ENCODE measurements at regions not wholly inside any gene's neighbourhood (a gene's known extent, or its start where the extent isn't known, plus 50 kb on each side); places are given as distances from the start of the nearest gene placed in this dataset.
"Not testable (repeated sequence)": the region's sequence is repeated elsewhere in the genome, so short reads cannot be mapped to it uniquely, and the experiment has no call there.

DNA sequence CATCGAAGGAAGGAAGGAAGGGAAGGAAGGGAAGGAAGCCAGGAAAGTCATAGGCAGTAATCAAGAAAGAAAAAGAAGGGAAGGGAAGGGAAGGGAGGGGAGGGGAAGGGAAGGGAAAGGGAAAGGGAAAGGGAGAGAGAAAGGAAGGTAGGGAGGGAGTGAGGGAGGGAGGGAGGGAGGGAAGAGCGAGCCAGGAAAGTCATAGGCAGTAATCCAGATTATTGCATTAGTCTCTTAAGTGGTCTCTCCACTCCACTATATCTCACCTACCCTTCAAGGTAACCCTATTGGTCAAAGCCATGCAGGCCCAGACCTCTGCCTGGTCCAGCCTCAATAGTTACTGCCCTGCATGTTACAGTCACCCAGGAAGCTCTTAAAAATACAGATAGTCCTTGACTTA lies 106.2 kb upstream of the RAP2B start:
- no peak overlapping the region for H3K4me3 Mint-ChIP-seq
- no peaks in the 10 kb centered on the region for H3K36me3 Mint-ChIP-seq (ENCODE audit: insufficient read depth)
- DNase-seq (no peak), ATAC-seq (no peak)
- no peaks in the 10 kb centered on the region for H3K9me3 Mint-ChIP-seq
- no peaks in the 10 kb centered on the region for H3K4me1 Mint-ChIP-seq (ENCODE audit: low read depth)
- H3K27me3 Mint-ChIP-seq (ENCODE audit: low read depth): no peaks in the 10 kb centered on the region

- not testable (repeated sequence) for H3K4me3 Mint-ChIP-seq; ATAC-seq; H3K36me3 Mint-ChIP-seq (ENCODE audit: insufficient read depth); H3K4me1 Mint-ChIP-seq (ENCODE audit: low read depth); H3K27me3 Mint-ChIP-seq (ENCODE audit: low read depth); DNase-seq; H3K9me3 Mint-ChIP-seq
Observed at GRCh38 chr3:153058031-153058688, 103.9 kb upstream of the RAP2B start.

- Mint-ChIP-seq H3K4me3 (no peak overlapping the region), H3K27me3 (ENCODE audit: low read depth) (no peaks in the 10 kb centered on the region), H3K9me3 (no peaks in the 10 kb centered on the region), H3K36me3 (ENCODE audit: insufficient read depth) (no peaks in the 10 kb centered on the region), H3K4me1 (ENCODE audit: low read depth) (no peaks in the 10 kb centered on the region)
- ATAC-seq (no peak), DNase-seq (no peak)
Observed at GRCh38 chr3:153060346-153060745, 101.7 kb upstream of the RAP2B start.

DNA sequence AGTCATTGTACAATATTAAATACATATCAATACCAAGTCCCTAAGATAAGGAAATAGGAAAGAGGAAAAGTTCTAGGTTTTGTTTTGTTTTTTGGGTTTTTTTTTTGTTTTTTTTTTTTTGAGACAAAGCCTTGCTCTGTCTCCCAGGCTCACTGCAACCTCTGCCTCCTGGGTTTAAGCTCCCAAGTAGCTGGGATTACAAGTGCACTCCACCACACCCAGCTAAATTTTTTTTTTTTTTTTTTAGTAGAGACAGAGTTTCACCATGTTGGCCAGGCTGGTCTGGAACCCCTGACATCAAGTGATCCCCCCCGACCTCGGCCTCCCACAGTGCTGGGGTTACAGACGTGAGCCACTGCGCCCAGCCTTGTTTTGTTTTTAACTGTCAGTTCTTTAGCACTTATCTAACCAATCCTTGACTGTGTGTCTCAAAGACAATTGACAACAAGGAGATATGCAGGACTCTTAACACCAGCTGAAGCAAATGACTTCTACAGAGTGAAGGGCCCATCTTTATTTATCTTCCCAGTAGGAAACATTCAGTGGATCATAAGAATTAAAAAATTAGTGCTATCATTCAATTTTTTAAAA lies 100.0 kb upstream of the RAP2B start:
- Mint-ChIP-seq H3K27me3 (ENCODE audit: low read depth) (no peaks in the 10 kb centered on the region), H3K4me3 (no peak overlapping the region), H3K9me3 (no peaks in the 10 kb centered on the region), H3K4me1 (ENCODE audit: low read depth) (no peaks in the 10 kb centered on the region), H3K36me3 (ENCODE audit: insufficient read depth) (no peaks in the 10 kb centered on the region)
- ATAC-seq (no peak), DNase-seq (no peak)

DNA sequence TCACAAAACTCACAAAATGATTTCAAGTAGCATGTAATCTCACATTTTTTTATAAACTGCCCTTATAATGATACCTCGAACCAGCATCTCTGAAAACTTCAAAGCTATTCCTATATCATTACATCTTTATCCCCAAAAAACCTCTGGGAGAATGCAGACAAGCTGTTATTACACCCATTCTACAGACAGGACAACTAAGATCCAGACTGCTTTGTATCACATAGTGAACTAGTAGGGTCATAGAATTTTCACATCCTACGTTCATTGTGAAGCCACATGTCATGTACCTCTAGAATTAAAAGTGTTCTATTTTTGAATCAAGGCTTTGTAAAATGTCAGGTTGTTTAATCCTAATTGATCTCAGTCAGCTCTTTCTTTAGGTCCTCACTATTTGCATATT lies 98.7 kb upstream of the RAP2B start:
- no peaks in the 10 kb centered on the region for H3K9me3 Mint-ChIP-seq
- H3K4me1 Mint-ChIP-seq (ENCODE audit: low read depth): no peaks in the 10 kb centered on the region
- ATAC-seq: no peak
- H3K27me3 Mint-ChIP-seq (ENCODE audit: low read depth): peaks cover 5% of the 10 kb centered on the region
- H3K36me3 Mint-ChIP-seq (ENCODE audit: insufficient read depth): no peaks in the 10 kb centered on the region
- no peak for DNase-seq
- no peak overlapping the region for H3K4me3 Mint-ChIP-seq

DNA sequence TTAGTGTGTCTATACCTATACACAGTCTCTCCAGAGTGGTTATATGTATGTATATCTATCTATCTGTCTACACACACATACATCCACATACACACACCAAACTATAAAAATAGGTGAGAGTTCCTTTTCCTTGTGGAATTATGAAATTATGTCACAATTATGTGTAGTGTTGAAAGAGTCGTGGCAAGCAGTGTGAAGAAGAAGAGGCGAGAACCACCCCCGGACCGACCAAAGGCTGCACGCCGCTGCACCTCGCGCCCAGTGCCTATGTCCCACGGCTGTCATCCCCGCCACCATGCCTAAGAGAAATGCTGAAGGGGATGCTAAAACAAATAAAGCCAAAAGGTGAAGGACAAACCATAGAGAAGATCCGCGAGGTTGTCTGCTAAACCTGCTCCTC lies 95.0 kb upstream of the RAP2B start:
- DNase-seq (no peak), ATAC-seq (no peak)
- H3K36me3 Mint-ChIP-seq (ENCODE audit: insufficient read depth): no peaks in the 10 kb centered on the region
- peaks cover 8% of the 10 kb centered on the region for H3K27me3 Mint-ChIP-seq (ENCODE audit: low read depth)
- no peak overlapping the region for H3K4me3 Mint-ChIP-seq
- H3K9me3 Mint-ChIP-seq: no peaks in the 10 kb centered on the region
- H3K4me1 Mint-ChIP-seq (ENCODE audit: low read depth): no peaks in the 10 kb centered on the region

DNA sequence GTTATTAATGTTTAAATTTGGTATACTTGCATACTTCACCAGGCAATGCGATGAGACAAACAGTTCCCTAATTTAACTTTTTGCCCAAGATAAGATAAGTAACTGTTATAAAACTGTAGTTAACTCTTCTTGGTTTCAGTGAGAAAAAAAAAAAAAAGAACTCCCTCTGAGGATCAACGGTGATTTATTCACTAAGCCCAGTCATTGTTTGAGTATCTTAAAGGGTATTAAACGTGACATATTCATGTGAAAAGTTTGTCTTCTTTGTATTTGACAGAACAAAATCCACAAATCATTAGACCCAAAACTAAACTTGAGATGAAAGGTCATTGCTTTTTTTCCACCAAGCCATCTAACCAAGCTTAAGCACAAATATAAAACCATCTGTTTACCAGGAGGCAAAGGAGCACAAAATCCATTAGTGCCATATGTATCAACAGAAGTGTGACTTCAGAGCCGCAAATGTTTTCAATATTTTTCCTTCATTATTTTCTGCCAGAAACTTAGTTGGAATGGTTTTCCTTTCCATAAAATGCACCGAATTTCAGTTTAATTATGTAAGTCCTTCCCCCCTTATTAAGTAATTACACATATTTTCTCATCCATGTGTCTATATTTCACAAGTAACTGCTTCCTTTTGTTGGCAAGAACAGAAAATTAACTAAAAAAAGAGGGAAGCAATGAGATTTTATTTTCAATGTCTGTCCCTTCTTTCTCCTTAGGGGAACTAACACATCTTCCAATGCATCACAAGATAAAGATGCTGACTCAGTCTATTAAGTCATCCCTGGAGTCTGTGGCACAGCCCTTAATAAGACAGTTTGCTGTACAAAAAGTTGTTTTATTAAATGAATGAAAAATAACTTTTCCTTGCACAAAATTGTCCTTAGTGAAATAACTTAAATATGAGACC lies 92.2 kb upstream of the RAP2B start:
- no peak for DNase-seq
- no peaks in the 10 kb centered on the region for H3K4me1 Mint-ChIP-seq (ENCODE audit: low read depth)
- no peak overlapping the region for H3K4me3 Mint-ChIP-seq
- H3K27me3 Mint-ChIP-seq (ENCODE audit: low read depth): peaks cover 8% of the 10 kb centered on the region
- no peaks in the 10 kb centered on the region for H3K9me3 Mint-ChIP-seq
- no peaks in the 10 kb centered on the region for H3K36me3 Mint-ChIP-seq (ENCODE audit: insufficient read depth)
- no peak for ATAC-seq

- ATAC-seq: no peak
- Mint-ChIP-seq H3K4me1 (ENCODE audit: low read depth) (no peaks in the 10 kb centered on the region), H3K36me3 (ENCODE audit: insufficient read depth) (no peaks in the 10 kb centered on the region), H3K27me3 (ENCODE audit: low read depth) (peaks cover 8% of the 10 kb centered on the region), H3K9me3 (no peaks in the 10 kb centered on the region), H3K4me3 (no peak overlapping the region)
- DNase-seq: no peak
Observed at GRCh38 chr3:153070511-153070868, 91.5 kb upstream of the RAP2B start.

- H3K36me3 Mint-ChIP-seq (ENCODE audit: insufficient read depth): no peaks in the 10 kb centered on the region
- no peaks in the 10 kb centered on the region for H3K4me1 Mint-ChIP-seq (ENCODE audit: low read depth)
Observed at GRCh38 chr3:153072382-153072781, 89.6 kb upstream of the RAP2B start.

GRCh38 chr3:153072856-153073255 lies 89.2 kb upstream of the RAP2B start:
- H3K27me3 Mint-ChIP-seq (ENCODE audit: low read depth): peaks cover 7% of the 10 kb centered on the region
- DNase-seq (no peak), ATAC-seq (no peak)
- no peaks in the 10 kb centered on the region for H3K4me1 Mint-ChIP-seq (ENCODE audit: low read depth)
- no peaks in the 10 kb centered on the region for H3K9me3 Mint-ChIP-seq
- no peaks in the 10 kb centered on the region for H3K36me3 Mint-ChIP-seq (ENCODE audit: insufficient read depth)
- no peak overlapping the region for H3K4me3 Mint-ChIP-seq

More at GRCh38 chr3:153072382-153072781, 89.6 kb upstream of the RAP2B start:
- Mint-ChIP-seq H3K4me3 (no peak overlapping the region), H3K27me3 (ENCODE audit: low read depth) (peaks cover 8% of the 10 kb centered on the region), H3K9me3 (no peaks in the 10 kb centered on the region)
- no peak for ATAC-seq
- DNase-seq: no peak

DNA sequence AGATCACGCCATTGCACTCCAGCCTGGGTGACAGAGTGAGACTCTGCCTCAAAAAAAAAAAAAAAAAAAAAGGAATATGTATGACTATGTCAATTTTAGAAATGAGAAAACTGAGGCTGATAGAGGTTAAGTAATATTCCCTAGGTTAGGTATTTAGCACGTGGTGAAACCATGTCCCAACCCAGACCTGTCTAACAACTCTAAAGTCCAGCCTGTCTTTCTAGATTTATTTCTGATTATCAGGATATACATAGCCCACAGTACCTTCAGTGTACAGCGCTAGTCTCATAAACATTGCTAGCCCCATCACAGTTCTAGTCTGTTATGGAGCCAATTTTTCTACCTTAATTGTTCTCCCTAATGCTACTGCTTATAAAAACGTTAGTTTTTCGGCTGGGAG lies 88.4 kb upstream of the RAP2B start:
- Mint-ChIP-seq H3K27me3 (ENCODE audit: low read depth) (no peaks in the 10 kb centered on the region), H3K4me1 (ENCODE audit: low read depth) (no peaks in the 10 kb centered on the region), H3K36me3 (ENCODE audit: insufficient read depth) (no peaks in the 10 kb centered on the region), H3K9me3 (no peaks in the 10 kb centered on the region), H3K4me3 (no peak overlapping the region)
- ATAC-seq: no peak
- DNase-seq: no peak

DNA sequence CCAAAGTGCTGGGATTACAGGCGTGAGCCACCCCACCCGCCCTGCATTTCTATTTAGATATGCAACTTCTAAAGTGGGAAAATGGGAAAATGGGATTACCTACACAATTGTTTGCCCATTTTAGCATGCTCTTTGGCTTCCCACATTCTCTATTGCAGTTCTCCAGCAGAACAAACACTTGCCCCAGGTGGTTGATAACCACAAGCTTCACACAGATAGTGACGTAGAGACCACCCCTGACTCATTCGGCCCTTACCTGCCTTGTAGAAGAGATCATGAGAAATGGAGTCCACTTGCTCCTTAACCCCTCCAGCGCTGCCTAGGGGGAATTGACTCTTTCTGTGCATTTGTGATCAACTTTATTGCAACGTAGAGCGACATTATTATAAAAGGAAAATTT lies 83.2 kb upstream of the RAP2B start:
- no peaks in the 10 kb centered on the region for H3K36me3 Mint-ChIP-seq (ENCODE audit: insufficient read depth)
- no peaks in the 10 kb centered on the region for H3K27me3 Mint-ChIP-seq (ENCODE audit: low read depth)
- no peaks in the 10 kb centered on the region for H3K9me3 Mint-ChIP-seq
- no peak overlapping the region for H3K4me3 Mint-ChIP-seq
- no peaks in the 10 kb centered on the region for H3K4me1 Mint-ChIP-seq (ENCODE audit: low read depth)
- ATAC-seq (no peak), DNase-seq (no peak)

DNA sequence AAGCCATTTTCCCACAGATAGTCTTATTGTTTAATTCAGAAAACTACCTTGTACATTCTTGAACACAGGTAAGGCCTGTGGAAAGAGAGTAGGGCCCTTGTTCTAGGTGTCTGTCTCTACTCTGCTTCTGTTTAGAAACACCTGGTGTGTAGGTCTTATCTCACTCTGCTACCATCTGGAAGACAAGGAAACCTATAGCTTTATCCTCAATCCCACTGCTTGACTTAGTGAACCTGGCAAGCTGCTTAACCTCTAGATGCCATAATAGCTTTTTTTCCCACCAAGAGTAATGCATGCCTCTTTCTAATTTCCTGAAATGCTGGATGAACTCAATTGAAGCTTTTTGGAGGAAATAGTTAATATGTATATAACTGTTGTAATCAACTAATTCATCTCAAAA lies 82.6 kb upstream of the RAP2B start:
- no peak overlapping the region for H3K4me3 Mint-ChIP-seq
- DNase-seq (no peak), ATAC-seq (no peak)
- no peaks in the 10 kb centered on the region for H3K27me3 Mint-ChIP-seq (ENCODE audit: low read depth)
- no peaks in the 10 kb centered on the region for H3K9me3 Mint-ChIP-seq
- H3K4me1 Mint-ChIP-seq (ENCODE audit: low read depth): no peaks in the 10 kb centered on the region
- no peaks in the 10 kb centered on the region for H3K36me3 Mint-ChIP-seq (ENCODE audit: insufficient read depth)

DNA sequence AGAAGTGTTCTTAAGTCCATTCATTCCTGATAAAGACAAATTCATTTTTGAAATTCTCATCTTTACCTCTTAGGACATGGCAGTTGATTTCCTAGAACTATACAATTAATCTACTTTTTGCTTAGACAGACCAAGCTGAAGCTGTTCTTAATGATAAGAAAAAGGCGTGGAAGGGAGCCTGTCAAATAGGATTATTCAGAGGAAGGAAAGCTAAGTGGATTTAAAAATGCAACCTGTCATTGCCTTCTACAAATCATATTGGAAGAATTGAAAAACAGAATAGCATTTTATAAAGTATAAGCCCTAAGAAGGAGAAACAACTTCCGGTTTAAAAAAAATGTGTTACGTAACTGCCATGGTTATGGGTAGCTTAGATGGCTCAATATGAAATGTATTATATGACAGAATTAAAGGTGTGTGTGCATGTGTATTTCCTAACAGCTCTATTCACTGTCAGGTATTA lies 81.2 kb upstream of the RAP2B start:
- ATAC-seq (no peak), DNase-seq (no peak)
- H3K9me3 Mint-ChIP-seq: no peaks in the 10 kb centered on the region
- H3K36me3 Mint-ChIP-seq (ENCODE audit: insufficient read depth): no peaks in the 10 kb centered on the region
- no peaks in the 10 kb centered on the region for H3K4me1 Mint-ChIP-seq (ENCODE audit: low read depth)
- H3K4me3 Mint-ChIP-seq: no peak overlapping the region
- no peaks in the 10 kb centered on the region for H3K27me3 Mint-ChIP-seq (ENCODE audit: low read depth)

DNA sequence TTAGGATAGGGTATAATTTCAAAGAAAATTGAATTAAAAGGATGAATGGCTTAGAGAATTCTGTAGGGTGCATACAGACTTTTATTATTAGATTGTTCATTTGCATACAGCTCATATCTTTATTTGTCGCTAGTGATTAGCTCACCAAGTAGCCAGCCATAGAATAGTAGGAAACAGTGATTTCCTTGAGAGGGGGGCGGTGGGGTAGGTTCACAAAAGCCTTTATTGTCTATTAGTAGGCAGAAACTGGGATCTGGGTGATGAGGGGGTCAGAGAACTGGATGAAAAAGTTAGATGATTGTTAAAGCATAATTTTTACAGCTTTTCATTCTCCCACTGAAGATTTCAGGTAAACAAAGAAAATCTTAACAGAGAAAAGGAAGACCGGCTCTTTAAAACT lies 77.6 kb upstream of the RAP2B start:
- Mint-ChIP-seq H3K27me3 (ENCODE audit: low read depth) (peaks cover 2% of the 10 kb centered on the region), H3K36me3 (ENCODE audit: insufficient read depth) (no peaks in the 10 kb centered on the region), H3K4me3 (no peak overlapping the region), H3K9me3 (no peaks in the 10 kb centered on the region), H3K4me1 (ENCODE audit: low read depth) (no peaks in the 10 kb centered on the region)
- ATAC-seq (no peak), DNase-seq (no peak)

Data from activated T-cell treated with anti-CD3 and anti-CD28 coated beads, Interleukin-2, amount 50 U/mL, for 4 hours (primary cell).